ENCODE measurements at regions not wholly inside any gene's neighbourhood (a gene's known extent, or its start where the extent isn't known, plus 50 kb on each side); places are given as distances from the start of the nearest gene placed in this dataset.

DNA sequence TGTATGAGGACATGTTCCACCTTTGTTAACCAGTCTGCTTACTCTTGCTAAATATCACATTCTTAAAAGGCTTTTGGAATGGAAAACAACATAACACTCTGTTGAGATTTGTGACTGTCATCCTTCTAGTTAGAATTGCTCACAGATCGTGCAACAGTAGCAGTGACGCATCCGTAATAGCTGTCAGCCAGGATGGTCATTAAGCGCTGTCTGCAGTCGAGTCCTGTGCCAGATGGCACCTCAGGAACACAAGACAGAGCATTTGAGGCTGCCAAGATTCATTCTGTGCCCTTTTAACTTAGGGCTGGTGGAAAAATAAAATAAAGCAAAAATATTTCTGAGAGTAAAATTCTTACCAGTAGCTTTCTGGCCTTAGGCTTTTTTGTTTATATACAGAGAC is 348.6 kb downstream of the ANKRD7 start:
- Histone ChIP-seq H3K4me2 (ENCODE audit: low read depth, low read length, poor library complexity, severe bottlenecking) (no peak overlapping the region), H2AFZ (ENCODE audit: low read depth, low read length, severe bottlenecking) (no peak overlapping the region), H3K27me3 (ENCODE audit: low read length) (no peaks in the 10 kb centered on the region), H3K9ac (ENCODE audit: low read length) (no peak overlapping the region), H3K9me3 (ENCODE audit: insufficient read depth, low read length) (no peaks in the 10 kb centered on the region), H3K27ac (ENCODE audit: low read depth, low read length) (no peak overlapping the region), H3K9me2 (replicated peaks; ENCODE audit: insufficient read depth, low read length) (no peaks in the 10 kb centered on the region), H3K4me3 (ENCODE audit: insufficient read depth, low read length, poor library complexity, severe bottlenecking) (no peak overlapping the region), H4K20me1 (ENCODE audit: low read depth, low read length) (no peaks in the 10 kb centered on the region; the same call in 1 of the 2 replicates), H3K79me2 (ENCODE audit: insufficient read depth, low read length) (no peaks in the 10 kb centered on the region), H3F3A (ENCODE audit: insufficient read depth) (no peaks in the 10 kb centered on the region), H3K36me3 (ENCODE audit: low read length) (no peaks in the 10 kb centered on the region)
- TF ChIP-seq, protein P1, sequence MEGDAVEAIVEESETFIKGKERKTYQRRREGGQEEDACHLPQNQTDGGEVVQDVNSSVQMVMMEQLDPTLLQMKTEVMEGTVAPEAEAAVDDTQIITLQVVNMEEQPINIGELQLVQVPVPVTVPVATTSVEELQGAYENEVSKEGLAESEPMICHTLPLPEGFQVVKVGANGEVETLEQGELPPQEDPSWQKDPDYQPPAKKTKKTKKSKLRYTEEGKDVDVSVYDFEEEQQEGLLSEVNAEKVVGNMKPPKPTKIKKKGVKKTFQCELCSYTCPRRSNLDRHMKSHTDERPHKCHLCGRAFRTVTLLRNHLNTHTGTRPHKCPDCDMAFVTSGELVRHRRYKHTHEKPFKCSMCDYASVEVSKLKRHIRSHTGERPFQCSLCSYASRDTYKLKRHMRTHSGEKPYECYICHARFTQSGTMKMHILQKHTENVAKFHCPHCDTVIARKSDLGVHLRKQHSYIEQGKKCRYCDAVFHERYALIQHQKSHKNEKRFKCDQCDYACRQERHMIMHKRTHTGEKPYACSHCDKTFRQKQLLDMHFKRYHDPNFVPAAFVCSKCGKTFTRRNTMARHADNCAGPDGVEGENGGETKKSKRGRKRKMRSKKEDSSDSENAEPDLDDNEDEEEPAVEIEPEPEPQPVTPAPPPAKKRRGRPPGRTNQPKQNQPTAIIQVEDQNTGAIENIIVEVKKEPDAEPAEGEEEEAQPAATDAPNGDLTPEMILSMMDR (IDR thresholded peaks at IDR 0.05; ENCODE audit: insufficient read depth, low read length, poor library complexity, severe bottlenecking), result no peak
- no peak for TF ChIP-seq EZH2phosphoT487 (conservative IDR thresholded peaks at IDR 0.05; ENCODE audit: low read length)

DNA sequence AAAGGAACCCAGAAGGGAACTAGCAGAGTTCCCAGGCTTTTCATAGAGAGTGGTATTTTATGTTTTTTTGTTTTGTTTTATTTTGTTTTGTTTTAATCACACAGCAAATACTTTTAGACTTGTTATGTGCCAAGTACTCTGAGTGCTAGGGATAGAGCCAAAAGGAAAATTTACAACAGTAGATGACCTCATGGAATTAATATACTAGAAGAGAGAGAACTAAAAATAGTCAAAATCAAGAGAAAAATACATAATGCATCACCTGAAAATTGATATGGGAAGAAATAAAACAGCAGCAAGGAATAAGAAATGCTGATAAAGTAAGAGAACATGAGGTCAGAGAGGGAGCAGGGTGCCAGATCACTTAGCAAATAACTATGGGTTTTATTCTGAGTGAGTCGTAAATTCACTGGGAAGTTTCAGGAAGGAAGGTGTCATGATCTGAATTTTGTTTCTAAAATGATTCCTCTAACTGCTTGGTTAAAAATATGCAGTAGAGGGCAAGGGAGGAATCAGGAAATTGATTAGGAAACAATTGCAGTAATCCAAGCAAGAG is 351.0 kb downstream of the ANKRD7 start:
- Histone ChIP-seq H3K79me2 (ENCODE audit: insufficient read depth, low read length) (no peaks in the 10 kb centered on the region), H3K4me2 (ENCODE audit: low read depth, low read length, poor library complexity, severe bottlenecking) (no peak overlapping the region), H3F3A (ENCODE audit: insufficient read depth) (no peaks in the 10 kb centered on the region), H3K9me2 (replicated peaks; ENCODE audit: insufficient read depth, low read length) (no peaks in the 10 kb centered on the region), H3K9me3 (ENCODE audit: insufficient read depth, low read length) (no peaks in the 10 kb centered on the region), H4K20me1 (ENCODE audit: low read depth, low read length) (no peaks in the 10 kb centered on the region; the same call in 1 of the 2 replicates), H2AFZ (ENCODE audit: low read depth, low read length, severe bottlenecking) (no peak overlapping the region), H3K27me3 (ENCODE audit: low read length) (no peaks in the 10 kb centered on the region), H3K9ac (ENCODE audit: low read length) (no peak overlapping the region), H3K36me3 (ENCODE audit: low read length) (no peaks in the 10 kb centered on the region), H3K4me3 (ENCODE audit: insufficient read depth, low read length, poor library complexity, severe bottlenecking) (no peak overlapping the region), H3K27ac (ENCODE audit: low read depth, low read length) (no peak overlapping the region)
- TF ChIP-seq EZH2phosphoT487 (conservative IDR thresholded peaks at IDR 0.05; ENCODE audit: low read length), result no peak
- TF ChIP-seq, protein P1 (IDR thresholded peaks at IDR 0.05; ENCODE audit: insufficient read depth, low read length, poor library complexity, severe bottlenecking), result no peak

DNA sequence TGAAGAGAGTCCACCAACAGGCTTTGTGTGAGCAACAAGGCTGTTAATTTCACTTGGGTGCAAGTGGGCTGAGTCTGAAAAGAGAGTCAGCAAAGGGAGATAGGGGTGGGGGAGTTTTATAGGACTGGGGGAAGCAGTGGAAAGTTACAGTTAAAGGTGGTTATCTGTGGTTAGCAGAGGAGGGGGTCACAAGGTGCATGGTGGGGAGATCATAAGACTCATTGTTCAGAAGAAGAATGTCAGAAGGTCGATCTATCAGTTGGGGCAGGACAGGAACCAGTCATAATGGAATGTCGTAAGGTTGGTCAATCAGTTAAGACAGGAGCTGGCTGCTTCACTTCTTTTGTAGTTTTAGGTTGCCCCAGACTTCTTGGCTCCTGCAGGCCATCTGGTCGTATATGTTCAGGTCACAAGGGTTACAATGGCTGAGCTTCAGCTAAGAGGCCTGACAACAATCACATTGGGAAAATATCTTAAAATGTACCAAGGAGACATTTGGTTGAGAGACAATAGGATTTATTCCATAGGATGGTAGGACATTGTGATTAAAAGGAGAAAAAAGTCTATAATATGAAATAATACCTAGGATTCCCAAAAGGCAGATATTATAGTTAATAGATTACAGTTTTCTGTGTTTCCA is 356.4 kb downstream of the ANKRD7 start:
- no peak overlapping the region for H2AFZ ChIP-seq (ENCODE audit: low read depth, low read length, severe bottlenecking)
- no peaks in the 10 kb centered on the region for H3K36me3 ChIP-seq (ENCODE audit: low read length)
- H3K27me3 ChIP-seq (ENCODE audit: low read length), result no peaks in the 10 kb centered on the region
- no peak overlapping the region for H3K4me2 ChIP-seq (ENCODE audit: low read depth, low read length, poor library complexity, severe bottlenecking)
- no peaks in the 10 kb centered on the region for H3K9me2 ChIP-seq (replicated peaks; ENCODE audit: insufficient read depth, low read length)
- no peak overlapping the region for H3K27ac ChIP-seq (ENCODE audit: low read depth, low read length)
- TF ChIP-seq, protein P1 (IDR thresholded peaks at IDR 0.05; ENCODE audit: insufficient read depth, low read length, poor library complexity, severe bottlenecking), result no peak
- no peak for TF ChIP-seq EZH2phosphoT487 (conservative IDR thresholded peaks at IDR 0.05; ENCODE audit: low read length)
- no peak overlapping the region for H3K4me3 ChIP-seq (ENCODE audit: insufficient read depth, low read length, poor library complexity, severe bottlenecking)
- H4K20me1 ChIP-seq (ENCODE audit: low read depth, low read length), result no peaks in the 10 kb centered on the region
- H3K9ac ChIP-seq (ENCODE audit: low read length), result no peak overlapping the region
- no peaks in the 10 kb centered on the region for H3K9me3 ChIP-seq (ENCODE audit: insufficient read depth, low read length)
- no peaks in the 10 kb centered on the region for H3K79me2 ChIP-seq (ENCODE audit: insufficient read depth, low read length)
- no peaks in the 10 kb centered on the region for H3F3A ChIP-seq (ENCODE audit: insufficient read depth)
